WTC11 (cell line): ENCODE measurements at regions not wholly inside any gene's neighbourhood (a gene's known extent, or its start where the extent isn't known, plus 50 kb on each side); places are given as distances from the start of the nearest gene placed in this dataset.

Source experiments
- ATAC-seq: fragments of 200-7000 bp; cut with Tn5 transposase; 2 replicates; pipeline ENCODE4 v1.10.0; 2021; ENCODE audit warnings: mild to moderate bottlenecking, moderate library complexity
- CTCF ChIA-PET: fragments of 300-600 bp; sonication (Branson Sonifier 250); formaldehyde crosslinking; loops from one replicate; lab custom pipeline; 2021; ENCODE audit warnings: antibody characterized with exemption; lab: Charles Lee
- POLR2A ChIA-PET: fragments of 350-600 bp; sonication (Branson Sonifier 250); formaldehyde crosslinking; loops from one replicate; lab custom pipeline; 2021; ENCODE audit warnings: antibody characterized with exemption; lab: Charles Lee
- DNase-seq: peaks from one replicate; pipeline ENCODE4 v3.0.0; 2021; ENCODE audit warnings: low spot score
- H3K27ac Mint-ChIP-seq: 2 replicates; pipeline ENCODE4 v1.8.0; 2021; ENCODE audit warnings: mixed read lengths
- H3K27me3 Mint-ChIP-seq: 2 replicates; pipeline ENCODE4 v1.8.0; 2021; ENCODE audit warnings: low read depth, mild to moderate bottlenecking, moderate library complexity, mixed read lengths
- H3K36me3 Mint-ChIP-seq: 2 replicates; pipeline ENCODE4 v1.8.0; 2021; ENCODE audit warnings: mixed read lengths
- H3K4me1 Mint-ChIP-seq: 2 replicates; pipeline ENCODE4 v1.8.0; 2022; ENCODE audit warnings: mixed read lengths
- H3K4me3 Mint-ChIP-seq: 2 replicates; pipeline ENCODE4 v1.8.0; 2021; ENCODE audit warnings: mild to moderate bottlenecking, moderate library complexity, mixed read lengths
- H3K9me3 Mint-ChIP-seq: 2 replicates; pipeline ENCODE4 v1.8.0; 2021; ENCODE audit warnings: mixed read lengths
- ELF4 ChIP-seq: sonication (generic); formaldehyde crosslinking; IDR thresholded peaks from 2 replicates; pipeline ENCODE4 v1.8.1; 2022; ENCODE audit warnings: low read depth, mild to moderate bottlenecking, moderate library complexity, missing genetic modification reagents
- ETV6 ChIP-seq: sonication (generic); formaldehyde crosslinking; IDR thresholded peaks from 2 replicates; pipeline ENCODE4 v1.8.1; 2022; ENCODE audit warnings: mild to moderate bottlenecking, missing genetic modification reagents
- JAZF1 ChIP-seq: fragments of 250-450 bp; sonication (Bioruptor Pico); IDR thresholded peaks from 2 replicates; pipeline ENCODE4 v1.9.0; 2021; ENCODE audit warnings: moderate library complexity, mild to moderate bottlenecking, inconsistent platforms
- MXD4 ChIP-seq: fragments of 250-450 bp; sonication (Bioruptor Pico); IDR thresholded peaks from 2 replicates; pipeline ENCODE4 v1.8.0; 2021; ENCODE audit warnings: mild to moderate bottlenecking, moderate library complexity, borderline replicate concordance
- MYBL2 ChIP-seq: sonication (generic); formaldehyde crosslinking; IDR thresholded peaks from 2 replicates; pipeline ENCODE4 v1.8.1; 2023; ENCODE audit warnings: mild to moderate bottlenecking, moderate library complexity, missing genetic modification reagents
- NFYB ChIP-seq: sonication (generic); formaldehyde crosslinking; conservative IDR thresholded peaks from 2 replicates; pipeline ENCODE4 v1.8.0; 2022; ENCODE audit warnings: low read depth, missing genetic modification reagents
- NR1H2 ChIP-seq: sonication (generic); formaldehyde crosslinking; IDR thresholded peaks from 2 replicates; pipeline ENCODE4 v1.9.0; 2021; ENCODE audit warnings: mild to moderate bottlenecking, moderate library complexity, missing genetic modification reagents
- PRRX2 ChIP-seq: fragments of 250-450 bp; sonication (Bioruptor Pico); IDR thresholded peaks from 2 replicates; pipeline ENCODE4 v1.8.0; 2021; ENCODE audit warnings: mild to moderate bottlenecking
- RORB ChIP-seq: fragments of 250-450 bp; sonication (Bioruptor Pico); IDR thresholded peaks from 2 replicates; pipeline ENCODE4 v1.9.0; 2021; ENCODE audit warnings: mild to moderate bottlenecking
- SOX15 ChIP-seq: fragments of 250-450 bp; sonication (Bioruptor Pico); IDR thresholded peaks from 2 replicates; pipeline ENCODE4 v1.9.0; 2021; ENCODE audit warnings: mild to moderate bottlenecking
- ZNF219 ChIP-seq: sonication (generic); formaldehyde crosslinking; IDR thresholded peaks from 2 replicates; pipeline ENCODE4 v1.8.0; 2023; ENCODE audit warnings: missing genetic modification reagents, mild to moderate bottlenecking, borderline replicate concordance
- ZNF423 ChIP-seq: fragments of 250-450 bp; sonication (Bioruptor Pico); IDR thresholded peaks from 2 replicates; pipeline ENCODE4 v2.1.2; 2022; ENCODE audit warnings: mild to moderate bottlenecking, moderate library complexity
- ZNF671 ChIP-seq: fragments of 250-450 bp; sonication (Bioruptor Pico); IDR thresholded peaks from 2 replicates; pipeline ENCODE4 v1.8.0; 2021; ENCODE audit warnings: mild to moderate bottlenecking
- TF ChIP-seq, protein P1 (sequence below): fragments of 250-450 bp; sonication (Bioruptor Pico); IDR thresholded peaks from 2 replicates; pipeline ENCODE4 v1.9.0; 2021; ENCODE audit warnings: mild to moderate bottlenecking
- TF ChIP-seq, protein P2 (sequence below): sonication (generic); formaldehyde crosslinking; IDR thresholded peaks from 2 replicates; pipeline ENCODE4 v1.8.1; 2023; ENCODE audit warnings: mild to moderate bottlenecking, missing genetic modification reagents, moderate library complexity
- TF ChIP-seq, protein P3 (sequence below): sonication (generic); formaldehyde crosslinking; IDR thresholded peaks from 2 replicates; pipeline ENCODE4 v1.8.0; 2023; ENCODE audit warnings: missing genetic modification reagents, mild to moderate bottlenecking, borderline replicate concordance
- TF ChIP-seq, protein P4 (sequence below): sonication (generic); formaldehyde crosslinking; IDR thresholded peaks from 2 replicates; pipeline ENCODE4 v1.8.0; 2023; ENCODE audit warnings: missing genetic modification reagents
- TF ChIP-seq, protein P5 (sequence below): sonication (generic); formaldehyde crosslinking; IDR thresholded peaks from 2 replicates; pipeline ENCODE4 v1.8.0; 2022; ENCODE audit warnings: mild to moderate bottlenecking, missing genetic modification reagents
- TF ChIP-seq, protein P6 (sequence below): fragments of 250-450 bp; sonication (Bioruptor Pico); IDR thresholded peaks from 2 replicates; pipeline ENCODE4 v1.8.0; 2021; ENCODE audit warnings: mild to moderate bottlenecking

DNA sequence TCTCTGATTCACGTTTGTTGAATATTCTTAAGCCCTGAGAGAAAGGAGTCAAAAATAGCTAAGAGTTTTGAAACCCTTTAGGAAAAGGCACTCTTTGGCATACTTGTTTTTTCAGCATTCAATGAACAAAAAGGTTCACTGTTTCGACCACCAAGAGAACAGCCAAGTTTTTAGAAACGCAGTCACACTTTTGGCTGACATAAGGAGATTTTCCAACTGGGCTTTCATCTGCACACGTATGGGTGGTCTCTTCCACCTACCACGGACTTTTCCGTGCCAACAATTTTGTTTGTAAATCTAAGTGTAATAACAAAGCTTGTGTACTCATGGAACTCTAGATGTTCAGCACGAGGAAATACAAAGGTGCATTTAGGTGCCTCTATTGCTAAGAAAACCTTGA, 270.3 kb downstream of the WDR11 start:
- no peaks in the 10 kb centered on the region for H3K4me1 Mint-ChIP-seq
- POLR2A ChIA-PET, result no interaction called here
- H3K27me3 Mint-ChIP-seq, result no peaks in the 10 kb centered on the region
- TF ChIP-seq ELF4 (CRISPR knock-in tag), result no peak
- no peak for TF ChIP-seq ZNF219
- TF ChIP-seq ZNF423 (CRISPR knock-in tag), result no peak
- TF ChIP-seq NR1H2 (CRISPR knock-in tag), result no peak
- no peak for TF ChIP-seq JAZF1 (CRISPR knock-in tag)
- TF ChIP-seq, protein P1, sequence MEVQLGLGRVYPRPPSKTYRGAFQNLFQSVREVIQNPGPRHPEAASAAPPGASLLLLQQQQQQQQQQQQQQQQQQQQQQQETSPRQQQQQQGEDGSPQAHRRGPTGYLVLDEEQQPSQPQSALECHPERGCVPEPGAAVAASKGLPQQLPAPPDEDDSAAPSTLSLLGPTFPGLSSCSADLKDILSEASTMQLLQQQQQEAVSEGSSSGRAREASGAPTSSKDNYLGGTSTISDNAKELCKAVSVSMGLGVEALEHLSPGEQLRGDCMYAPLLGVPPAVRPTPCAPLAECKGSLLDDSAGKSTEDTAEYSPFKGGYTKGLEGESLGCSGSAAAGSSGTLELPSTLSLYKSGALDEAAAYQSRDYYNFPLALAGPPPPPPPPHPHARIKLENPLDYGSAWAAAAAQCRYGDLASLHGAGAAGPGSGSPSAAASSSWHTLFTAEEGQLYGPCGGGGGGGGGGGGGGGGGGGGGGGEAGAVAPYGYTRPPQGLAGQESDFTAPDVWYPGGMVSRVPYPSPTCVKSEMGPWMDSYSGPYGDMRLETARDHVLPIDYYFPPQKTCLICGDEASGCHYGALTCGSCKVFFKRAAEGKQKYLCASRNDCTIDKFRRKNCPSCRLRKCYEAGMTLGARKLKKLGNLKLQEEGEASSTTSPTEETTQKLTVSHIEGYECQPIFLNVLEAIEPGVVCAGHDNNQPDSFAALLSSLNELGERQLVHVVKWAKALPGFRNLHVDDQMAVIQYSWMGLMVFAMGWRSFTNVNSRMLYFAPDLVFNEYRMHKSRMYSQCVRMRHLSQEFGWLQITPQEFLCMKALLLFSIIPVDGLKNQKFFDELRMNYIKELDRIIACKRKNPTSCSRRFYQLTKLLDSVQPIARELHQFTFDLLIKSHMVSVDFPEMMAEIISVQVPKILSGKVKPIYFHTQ, result no peak
- TF ChIP-seq MYBL2, result no peak
- no peak for TF ChIP-seq ETV6
- TF ChIP-seq MXD4 (CRISPR knock-in tag), result no peak
- TF ChIP-seq NFYB (CRISPR knock-in tag), result no peak
- TF ChIP-seq ZNF671, result no peak
- TF ChIP-seq RORB, result no peak
- TF ChIP-seq, protein P2, sequence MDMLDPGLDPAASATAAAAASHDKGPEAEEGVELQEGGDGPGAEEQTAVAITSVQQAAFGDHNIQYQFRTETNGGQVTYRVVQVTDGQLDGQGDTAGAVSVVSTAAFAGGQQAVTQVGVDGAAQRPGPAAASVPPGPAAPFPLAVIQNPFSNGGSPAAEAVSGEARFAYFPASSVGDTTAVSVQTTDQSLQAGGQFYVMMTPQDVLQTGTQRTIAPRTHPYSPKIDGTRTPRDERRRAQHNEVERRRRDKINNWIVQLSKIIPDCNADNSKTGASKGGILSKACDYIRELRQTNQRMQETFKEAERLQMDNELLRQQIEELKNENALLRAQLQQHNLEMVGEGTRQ (CRISPR knock-in tag), result no peak
- TF ChIP-seq, protein P3, sequence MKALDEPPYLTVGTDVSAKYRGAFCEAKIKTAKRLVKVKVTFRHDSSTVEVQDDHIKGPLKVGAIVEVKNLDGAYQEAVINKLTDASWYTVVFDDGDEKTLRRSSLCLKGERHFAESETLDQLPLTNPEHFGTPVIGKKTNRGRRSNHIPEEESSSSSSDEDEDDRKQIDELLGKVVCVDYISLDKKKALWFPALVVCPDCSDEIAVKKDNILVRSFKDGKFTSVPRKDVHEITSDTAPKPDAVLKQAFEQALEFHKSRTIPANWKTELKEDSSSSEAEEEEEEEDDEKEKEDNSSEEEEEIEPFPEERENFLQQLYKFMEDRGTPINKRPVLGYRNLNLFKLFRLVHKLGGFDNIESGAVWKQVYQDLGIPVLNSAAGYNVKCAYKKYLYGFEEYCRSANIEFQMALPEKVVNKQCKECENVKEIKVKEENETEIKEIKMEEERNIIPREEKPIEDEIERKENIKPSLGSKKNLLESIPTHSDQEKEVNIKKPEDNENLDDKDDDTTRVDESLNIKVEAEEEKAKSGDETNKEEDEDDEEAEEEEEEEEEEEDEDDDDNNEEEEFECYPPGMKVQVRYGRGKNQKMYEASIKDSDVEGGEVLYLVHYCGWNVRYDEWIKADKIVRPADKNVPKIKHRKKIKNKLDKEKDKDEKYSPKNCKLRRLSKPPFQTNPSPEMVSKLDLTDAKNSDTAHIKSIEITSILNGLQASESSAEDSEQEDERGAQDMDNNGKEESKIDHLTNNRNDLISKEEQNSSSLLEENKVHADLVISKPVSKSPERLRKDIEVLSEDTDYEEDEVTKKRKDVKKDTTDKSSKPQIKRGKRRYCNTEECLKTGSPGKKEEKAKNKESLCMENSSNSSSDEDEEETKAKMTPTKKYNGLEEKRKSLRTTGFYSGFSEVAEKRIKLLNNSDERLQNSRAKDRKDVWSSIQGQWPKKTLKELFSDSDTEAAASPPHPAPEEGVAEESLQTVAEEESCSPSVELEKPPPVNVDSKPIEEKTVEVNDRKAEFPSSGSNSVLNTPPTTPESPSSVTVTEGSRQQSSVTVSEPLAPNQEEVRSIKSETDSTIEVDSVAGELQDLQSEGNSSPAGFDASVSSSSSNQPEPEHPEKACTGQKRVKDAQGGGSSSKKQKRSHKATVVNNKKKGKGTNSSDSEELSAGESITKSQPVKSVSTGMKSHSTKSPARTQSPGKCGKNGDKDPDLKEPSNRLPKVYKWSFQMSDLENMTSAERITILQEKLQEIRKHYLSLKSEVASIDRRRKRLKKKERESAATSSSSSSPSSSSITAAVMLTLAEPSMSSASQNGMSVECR (CRISPR knock-in tag), result no peak
- TF ChIP-seq, protein P4, sequence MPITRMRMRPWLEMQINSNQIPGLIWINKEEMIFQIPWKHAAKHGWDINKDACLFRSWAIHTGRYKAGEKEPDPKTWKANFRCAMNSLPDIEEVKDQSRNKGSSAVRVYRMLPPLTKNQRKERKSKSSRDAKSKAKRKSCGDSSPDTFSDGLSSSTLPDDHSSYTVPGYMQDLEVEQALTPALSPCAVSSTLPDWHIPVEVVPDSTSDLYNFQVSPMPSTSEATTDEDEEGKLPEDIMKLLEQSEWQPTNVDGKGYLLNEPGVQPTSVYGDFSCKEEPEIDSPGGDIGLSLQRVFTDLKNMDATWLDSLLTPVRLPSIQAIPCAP (CRISPR knock-in tag), result no peak
- TF ChIP-seq, protein P5, sequence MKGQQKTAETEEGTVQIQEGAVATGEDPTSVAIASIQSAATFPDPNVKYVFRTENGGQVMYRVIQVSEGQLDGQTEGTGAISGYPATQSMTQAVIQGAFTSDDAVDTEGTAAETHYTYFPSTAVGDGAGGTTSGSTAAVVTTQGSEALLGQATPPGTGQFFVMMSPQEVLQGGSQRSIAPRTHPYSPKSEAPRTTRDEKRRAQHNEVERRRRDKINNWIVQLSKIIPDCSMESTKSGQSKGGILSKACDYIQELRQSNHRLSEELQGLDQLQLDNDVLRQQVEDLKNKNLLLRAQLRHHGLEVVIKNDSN (CRISPR knock-in tag), result no peak
- H3K27ac Mint-ChIP-seq, result no peak overlapping the region
- H3K4me3 Mint-ChIP-seq, result no peak overlapping the region
- H3K36me3 Mint-ChIP-seq, result 0 out of 2 replicates have a peak, but pooled peaks cover under 1% of the 10 kb centered on the region
- CTCF ChIA-PET, result no interaction called here
- DNase-seq, result no peak
- ATAC-seq, result no peak
- peaks cover 16% of the 10 kb centered on the region for H3K9me3 Mint-ChIP-seq

DNA sequence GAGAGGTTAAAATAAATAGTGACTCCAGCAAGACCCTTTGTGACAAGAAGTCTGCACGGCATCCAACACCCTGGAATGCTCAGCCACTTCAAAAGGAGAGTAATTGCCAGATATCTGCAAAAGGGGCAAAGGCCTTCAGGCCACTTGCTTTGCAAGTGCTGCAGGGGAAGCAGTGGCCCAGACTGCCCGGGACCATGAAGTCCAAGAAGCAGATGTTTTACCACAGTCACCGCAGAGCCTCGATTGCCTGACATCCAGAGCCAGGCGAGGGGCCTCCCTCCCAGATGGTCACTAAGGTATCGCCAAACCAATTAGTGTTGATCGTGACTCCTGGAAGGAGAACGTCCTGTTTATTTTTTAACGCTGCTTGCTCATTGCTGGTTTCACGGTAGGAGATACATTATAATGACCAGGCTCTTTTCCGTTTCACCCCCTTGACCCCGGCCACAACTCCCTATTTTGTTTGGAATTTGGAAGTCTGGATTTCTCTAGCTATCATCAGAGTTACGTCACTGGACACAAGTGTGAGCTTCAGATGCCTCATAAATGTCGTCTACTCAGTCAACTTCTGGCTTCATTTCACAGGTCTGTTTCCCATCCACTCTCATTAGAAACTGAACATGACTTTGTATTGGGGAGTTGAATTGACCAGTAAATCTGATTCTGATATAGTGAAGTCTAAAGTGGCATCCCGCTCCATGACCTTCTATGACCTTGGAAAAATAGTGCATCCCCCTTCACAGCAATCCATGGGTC, 276.2 kb downstream of the WDR11 start:
- no peak for ATAC-seq
- TF ChIP-seq, protein P6, sequence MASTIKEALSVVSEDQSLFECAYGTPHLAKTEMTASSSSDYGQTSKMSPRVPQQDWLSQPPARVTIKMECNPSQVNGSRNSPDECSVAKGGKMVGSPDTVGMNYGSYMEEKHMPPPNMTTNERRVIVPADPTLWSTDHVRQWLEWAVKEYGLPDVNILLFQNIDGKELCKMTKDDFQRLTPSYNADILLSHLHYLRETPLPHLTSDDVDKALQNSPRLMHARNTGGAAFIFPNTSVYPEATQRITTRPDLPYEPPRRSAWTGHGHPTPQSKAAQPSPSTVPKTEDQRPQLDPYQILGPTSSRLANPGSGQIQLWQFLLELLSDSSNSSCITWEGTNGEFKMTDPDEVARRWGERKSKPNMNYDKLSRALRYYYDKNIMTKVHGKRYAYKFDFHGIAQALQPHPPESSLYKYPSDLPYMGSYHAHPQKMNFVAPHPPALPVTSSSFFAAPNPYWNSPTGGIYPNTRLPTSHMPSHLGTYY, result no peak
- TF ChIP-seq ZNF671, result no peak
- no peak for TF ChIP-seq SOX15 (CRISPR knock-in tag)
- TF ChIP-seq, protein P5 (CRISPR knock-in tag), result no peak
- no peak for TF ChIP-seq ELF4 (CRISPR knock-in tag)
- no peak for TF ChIP-seq PRRX2 (CRISPR knock-in tag)

More for the DNA sequence above, 276.2 kb downstream of the WDR11 start:
- CTCF ChIA-PET, result no interaction called here
- Mint-ChIP-seq H3K4me3 (no peak overlapping the region), H3K4me1 (no peaks in the 10 kb centered on the region), H3K36me3 (no peaks in the 10 kb centered on the region), H3K9me3 (peaks cover 6% of the 10 kb centered on the region; the same call in 1 of the 2 replicates), H3K27ac (no peak overlapping the region), H3K27me3 (no peaks in the 10 kb centered on the region)
- no peak for DNase-seq
- POLR2A ChIA-PET, result no interaction called here
